Kidney (tissue), 13 donors: ENCODE measurements at regions not wholly inside any gene's neighbourhood (a gene's known extent, or its start where the extent isn't known, plus 50 kb on each side); places are given as distances from the start of the nearest gene placed in this dataset.
A peak's percentile ranks its signal among the peaks of the same experiment; 100 is the strongest.

Experiments used
- DNase-seq, 5 donors: peaks; one replicate each; pipeline ENCODE4 v3.0.0-alpha.2; 2013 to 2020
- FAIRE-seq: peaks from 2 replicates; lab custom pipeline; 2012; peaks lifted over from hg19 to GRCh38; lab: Jason Lieb, UNC
- H3K27ac ChIP-seq, 2 donors: one replicate each; pipeline ENCODE4 v1.7.0; 2013; ENCODE audit warnings: low read depth in 2 of 2, low read length in 2 of 2, inconsistent platforms in 1 of 2
- H3K27me3 ChIP-seq: one replicate; pipeline ENCODE4 v1.7.1; 2013; ENCODE audit warnings: low read length, inconsistent platforms; ENCODE audit not compliant: control insufficient read depth, insufficient read depth
- H3K36me3 ChIP-seq, 3 donors: one replicate each; pipeline versions ENCODE4 v1.7.0 to v1.7.1; 2013; ENCODE audit warnings: low read length in 3 of 3, control low read depth in 1 of 3, inconsistent platforms in 1 of 3; ENCODE audit not compliant: insufficient read depth in 3 of 3, control insufficient read depth in 2 of 3
- H3K4me1 ChIP-seq, 3 donors: one replicate each; pipeline versions ENCODE4 v1.7.0 to v1.7.1; 2013; ENCODE audit warnings: low read length in 3 of 3, inconsistent platforms in 1 of 3, low read depth in 1 of 3; ENCODE audit not compliant: control insufficient read depth in 2 of 3, insufficient read depth in 2 of 3
- H3K4me3 ChIP-seq, 3 donors: one replicate each; pipeline versions ENCODE4 v1.7.0 to v1.8.1; 2013; ENCODE audit warnings: low read length in 3 of 3, control low read depth in 1 of 3, inconsistent platforms in 1 of 3
- H3K9ac ChIP-seq, 3 donors: one replicate each; pipeline versions ENCODE4 v1.7.0 to v1.7.1; 2013; ENCODE audit warnings: low read length in 3 of 3, control low read depth in 1 of 3, inconsistent platforms in 1 of 3
- H3K9me3 ChIP-seq, 3 donors: one replicate each; pipeline versions ENCODE4 v1.7.0 to v1.7.1; 2013; ENCODE audit warnings: low read length in 3 of 3, control low read depth in 1 of 3, inconsistent platforms in 1 of 3; ENCODE audit not compliant: control insufficient read depth in 2 of 3, insufficient read depth in 1 of 3
- intact Hi-C: fragments of 100-400 bp; cut with DNase I; formaldehyde crosslinking; loops from one replicate; pipeline ENCODE4 v1.11.1; 2022
- TF ChIP-seq, protein P1 (sequence below): IDR thresholded peaks from 3 replicates; pipeline ENCODE4 v1.5.1; 2012; ENCODE audit warnings: mild to moderate bottlenecking, moderate library complexity, borderline replicate concordance; ENCODE audit not compliant: insufficient read depth; ENCODE audit errors: extremely low read depth
- donor health status: control.
- donor health status: control.
- donor health status: control.
- donor health status: control.
- donor health status: control.
- donor health status: DM: yes; HTN: yes; CAD: no.
- donor health status: Normal renal cell carcinoma (clear cell type).

DNA sequence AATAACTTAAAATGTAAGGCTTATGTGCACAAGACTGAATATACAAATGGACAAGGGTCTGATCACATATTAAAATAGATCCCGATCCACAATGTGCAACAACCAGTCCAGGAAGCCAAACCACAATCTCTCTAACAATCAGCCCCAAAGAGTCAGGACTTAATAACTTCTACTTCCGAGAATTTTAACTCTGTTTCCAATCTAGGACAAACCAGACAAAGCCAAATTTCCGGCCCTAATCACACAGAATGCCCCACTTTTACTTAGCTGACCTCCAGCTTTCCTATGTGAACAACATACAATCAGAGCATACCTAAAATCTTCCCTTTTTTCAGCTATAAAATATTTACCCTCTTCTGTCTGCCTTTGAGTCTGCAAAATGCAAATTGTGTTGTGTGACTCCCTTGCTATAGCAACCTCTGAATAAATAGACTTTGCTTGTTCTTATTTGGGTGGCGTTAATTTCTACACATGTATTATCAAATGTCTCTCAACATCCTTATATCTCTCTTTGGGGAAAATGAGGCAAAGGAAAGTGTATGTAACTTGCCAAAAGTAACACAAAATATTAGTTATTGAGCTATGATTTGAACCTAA lies 381.9 kb upstream of the MC4R start:
- Histone ChIP-seq H3K9me3 (no peaks in the 10 kb centered on the region), H3K36me3 (no peaks in the 10 kb centered on the region), H3K4me3 (no peak overlapping the region), H3K27me3 (no peaks in the 10 kb centered on the region), H3K9ac (no peak overlapping the region), H3K27ac (no peak overlapping the region), H3K4me1 (no peaks in the 10 kb centered on the region)
- TF ChIP-seq, protein P1, sequence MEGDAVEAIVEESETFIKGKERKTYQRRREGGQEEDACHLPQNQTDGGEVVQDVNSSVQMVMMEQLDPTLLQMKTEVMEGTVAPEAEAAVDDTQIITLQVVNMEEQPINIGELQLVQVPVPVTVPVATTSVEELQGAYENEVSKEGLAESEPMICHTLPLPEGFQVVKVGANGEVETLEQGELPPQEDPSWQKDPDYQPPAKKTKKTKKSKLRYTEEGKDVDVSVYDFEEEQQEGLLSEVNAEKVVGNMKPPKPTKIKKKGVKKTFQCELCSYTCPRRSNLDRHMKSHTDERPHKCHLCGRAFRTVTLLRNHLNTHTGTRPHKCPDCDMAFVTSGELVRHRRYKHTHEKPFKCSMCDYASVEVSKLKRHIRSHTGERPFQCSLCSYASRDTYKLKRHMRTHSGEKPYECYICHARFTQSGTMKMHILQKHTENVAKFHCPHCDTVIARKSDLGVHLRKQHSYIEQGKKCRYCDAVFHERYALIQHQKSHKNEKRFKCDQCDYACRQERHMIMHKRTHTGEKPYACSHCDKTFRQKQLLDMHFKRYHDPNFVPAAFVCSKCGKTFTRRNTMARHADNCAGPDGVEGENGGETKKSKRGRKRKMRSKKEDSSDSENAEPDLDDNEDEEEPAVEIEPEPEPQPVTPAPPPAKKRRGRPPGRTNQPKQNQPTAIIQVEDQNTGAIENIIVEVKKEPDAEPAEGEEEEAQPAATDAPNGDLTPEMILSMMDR: no peak
- peak in 1 of 5 donors; percentile 1 for DNase-seq
- no peak for FAIRE-seq
- intact Hi-C loops: no loop called here

DNA sequence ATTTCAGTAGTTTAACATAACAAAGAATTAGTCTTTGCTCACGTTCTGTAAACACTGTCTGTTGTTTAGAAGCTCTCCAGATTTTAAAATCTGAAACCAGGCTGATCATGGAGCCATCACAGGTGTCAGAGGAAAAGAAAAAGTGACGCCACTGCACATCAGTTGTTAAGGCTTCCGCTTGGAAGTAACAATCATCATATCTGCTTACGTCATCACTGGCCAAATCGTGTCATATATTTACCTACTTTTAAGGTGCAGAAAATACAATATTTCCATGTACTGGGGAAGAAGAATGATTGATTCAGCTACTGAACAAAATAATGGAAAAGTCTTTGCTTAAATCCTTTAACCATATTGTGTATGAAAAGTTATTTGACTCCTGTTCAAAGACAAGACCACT lies 382.6 kb upstream of the MC4R start:
- Histone ChIP-seq H3K9ac (no peak overlapping the region), H3K36me3 (no peaks in the 10 kb centered on the region), H3K27ac (no peak overlapping the region), H3K4me1 (no peaks in the 10 kb centered on the region), H3K9me3 (no peaks in the 10 kb centered on the region), H3K4me3 (no peak overlapping the region), H3K27me3 (no peaks in the 10 kb centered on the region)
- intact Hi-C loops: no loop called here
- TF ChIP-seq, protein P1: no peak
- FAIRE-seq (no peak), DNase-seq (no peak)

DNA sequence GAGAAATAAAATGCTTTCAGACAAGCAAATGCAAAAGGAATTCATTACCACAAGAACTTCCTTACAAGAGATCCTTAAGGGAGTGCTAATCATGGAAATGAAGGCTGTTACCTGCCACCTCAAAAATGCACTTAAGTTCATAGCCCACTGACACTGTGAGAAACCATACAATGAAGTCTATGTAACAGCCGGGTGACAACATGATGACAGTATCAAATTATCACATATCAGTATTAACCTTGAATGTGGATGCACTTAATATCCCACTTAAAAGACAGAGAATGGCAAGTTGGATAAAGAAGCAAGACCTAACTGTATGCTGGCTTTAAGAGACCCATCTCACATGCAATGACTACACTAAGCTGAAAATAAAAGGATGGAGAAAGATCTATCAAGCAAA lies 403.4 kb upstream of the MC4R start:
- H3K27me3 ChIP-seq: no peaks in the 10 kb centered on the region

More for the DNA sequence above, 403.4 kb upstream of the MC4R start:
- H3K4me3 ChIP-seq: no peak overlapping the region
- DNase-seq (no peak), FAIRE-seq (no peak)
- no peak overlapping the region for H3K9ac ChIP-seq
- no peaks in the 10 kb centered on the region for H3K4me1 ChIP-seq
- no peak overlapping the region for H3K27ac ChIP-seq
- no peaks in the 10 kb centered on the region for H3K36me3 ChIP-seq
- H3K9me3 ChIP-seq: peaks cover 0 to 11% (median 0%) of the 10 kb centered on the region in 3 donors
- TF ChIP-seq, protein P1: no peak
- intact Hi-C loops: no loop called here
